Gastrocnemius medialis (tissue), 4 donors: ENCODE measurements at regions not wholly inside any gene's neighbourhood (a gene's known extent, or its start where the extent isn't known, plus 50 kb on each side); places are given as distances from the start of the nearest gene placed in this dataset.

Experiments
- ATAC-seq, 2 donors: fragments of 150-250 bp; one replicate each; pipeline ENCODE4 v1.9.1; 2016
- DNase-seq, 2 donors: peaks; one replicate each; pipeline ENCODE4 v3.0.0-alpha.2; 2019
- H3K27ac ChIP-seq, 4 donors: fragments of 200-600 bp; sonication (generic); 1 replicate in 1 of 4; 2 replicates in 3 of 4; pipeline ENCODE4 v1.5.1; 2016 to 2018; ENCODE audit warnings: mild to moderate bottlenecking in 2 of 4, moderate library complexity in 1 of 4
- H3K27me3 ChIP-seq, 3 donors: fragments of 200-600 bp; sonication (generic) in 2 of 3; 1 replicate in 1 of 3; 2 replicates in 2 of 3; pipeline versions ENCODE4 v1.5.1 to v1.6.0; 2016 to 2019; ENCODE audit warnings: mild to moderate bottlenecking in 1 of 3, moderate library complexity in 1 of 3
- H3K36me3 ChIP-seq, 2 donors: fragments of 200-600 bp; sonication (generic) in 1 of 2; one replicate each; pipeline ENCODE4 v1.5.1; 2017 to 2018
- H3K4me1 ChIP-seq, 2 donors: fragments of 200-600 bp; sonication (generic) in 1 of 2; one replicate each; pipeline ENCODE4 v1.5.1; 2016 to 2017; ENCODE audit warnings: mild to moderate bottlenecking in 2 of 2
- H3K4me3 ChIP-seq, 4 donors: fragments of 200-600 bp; sonication (generic) in 3 of 4; 1 replicate in 1 of 4; 2 replicates in 3 of 4; pipeline ENCODE4 v1.5.1; 2016 to 2019; ENCODE audit warnings: mild to moderate bottlenecking in 2 of 4
- H3K9me3 ChIP-seq, 3 donors: fragments of 200-600 bp; sonication (generic) in 2 of 3; 1 replicate in 1 of 3; 2 replicates in 2 of 3; pipeline ENCODE4 v1.5.1; 2016 to 2019
- CTCF ChIP-seq, 5 experiments: fragments of 450-650 bp in 3 of 5; fragments of 200-600 bp in 2 of 5; sonication (generic) in 2 of 5; IDR thresholded peaks in 4 of 5; conservative IDR thresholded peaks in 1 of 5; 1 replicate in 4 of 5; 2 replicates in 1 of 5; pipeline ENCODE4 v1.5.1; 2016 to 2019; ENCODE audit warnings: antibody characterized with exemption in 5 of 5, mild to moderate bottlenecking in 3 of 5, moderate library complexity in 3 of 5
- POLR2A ChIP-seq, 2 donors: fragments of 450-650 bp; IDR thresholded peaks; one replicate each; pipeline ENCODE4 v1.6.1; 2017; ENCODE audit warnings: antibody characterized with exemption in 2 of 2, mild to moderate bottlenecking in 2 of 2, moderate library complexity in 2 of 2
- in situ Hi-C, 4 donors: fragments of 200-750 bp; cut with MboI; loops; one replicate each; pipeline versions ENCODE4 v1.15.0 to v1.8.0; 2017; ENCODE audit warnings: low sequenced_read_pairs in 4 of 4
- intact Hi-C: fragments of 100-400 bp; cut with DNase I; formaldehyde crosslinking; loops from one replicate; pipeline ENCODE4 v1.15.1; 2023; ENCODE audit warnings: low total_unique reads

- no peaks in the 10 kb centered on the region for H3K36me3 ChIP-seq
- ATAC-seq (no peak), DNase-seq (no peak)
- H3K27me3 ChIP-seq: no peaks in the 10 kb centered on the region
- no peak overlapping the region for H3K27ac ChIP-seq
- intact Hi-C loops (no loop called here), in situ Hi-C loops (no loop called here)
- H3K4me3 ChIP-seq: no peak overlapping the region
- no peaks in the 10 kb centered on the region for H3K9me3 ChIP-seq
- no peaks in the 10 kb centered on the region for H3K4me1 ChIP-seq
- no peak for TF ChIP-seq CTCF (IDR thresholded peaks at IDR 0.05 in 4 of 5, conservative IDR thresholded peaks at IDR 0.05 in 1 of 5)
- no peak for TF ChIP-seq POLR2A (IDR thresholded peaks at IDR 0.05)
Measured at GRCh38 chr10:44506386-44506785, 121.5 kb upstream of the CXCL12 start.

GRCh38 chr10:44510379-44511115 is 125.7 kb upstream of the CXCL12 start:
- H3K27me3 ChIP-seq: no peaks in the 10 kb centered on the region
- no peaks in the 10 kb centered on the region for H3K36me3 ChIP-seq
- TF ChIP-seq CTCF (IDR thresholded peaks at IDR 0.05 in 4 of 5, conservative IDR thresholded peaks at IDR 0.05 in 1 of 5) (no peak), POLR2A (IDR thresholded peaks at IDR 0.05) (no peak)
- H3K4me1 ChIP-seq: no peaks in the 10 kb centered on the region
- no peak overlapping the region for H3K4me3 ChIP-seq
- intact Hi-C loops: no loop called here
- DNase-seq (no peak), ATAC-seq (no peak)
- H3K9me3 ChIP-seq: no peaks in the 10 kb centered on the region
- H3K27ac ChIP-seq: no peak overlapping the region
- in situ Hi-C loops: no loop called here

- Histone ChIP-seq H3K36me3 (no peaks in the 10 kb centered on the region), H3K4me1 (no peaks in the 10 kb centered on the region), H3K27me3 (no peaks in the 10 kb centered on the region), H3K9me3 (no peaks in the 10 kb centered on the region), H3K4me3 (no peak overlapping the region), H3K27ac (no peak overlapping the region)
- TF ChIP-seq POLR2A (IDR thresholded peaks at IDR 0.05): no peak
- intact Hi-C loops (no loop called here), in situ Hi-C loops (no loop called here)
- no peak for ATAC-seq
- DNase-seq: no peak
Measured at GRCh38 chr10:44511166-44511565, 126.3 kb upstream of the CXCL12 start.

- no peak for TF ChIP-seq POLR2A (IDR thresholded peaks at IDR 0.05)
- TF ChIP-seq CTCF (IDR thresholded peaks at IDR 0.05 in 4 of 5, conservative IDR thresholded peaks at IDR 0.05 in 1 of 5): no peak
- in situ Hi-C loops (no loop called here), intact Hi-C loops (no loop called here)
- Histone ChIP-seq H3K4me1 (no peaks in the 10 kb centered on the region), H3K4me3 (no peak overlapping the region), H3K27ac (no peak overlapping the region), H3K9me3 (no peaks in the 10 kb centered on the region), H3K36me3 (no peaks in the 10 kb centered on the region), H3K27me3 (no peaks in the 10 kb centered on the region)
- ATAC-seq (no peak), DNase-seq (no peak)
Measured at GRCh38 chr10:44511601-44512000, 126.7 kb upstream of the CXCL12 start.

GRCh38 chr10:44512431-44513022 is 127.6 kb upstream of the CXCL12 start:
- intact Hi-C loops: no loop called here
- H3K4me1 ChIP-seq: no peaks in the 10 kb centered on the region
- in situ Hi-C loops: no loop called here
- no peaks in the 10 kb centered on the region for H3K9me3 ChIP-seq
- DNase-seq (no peak), ATAC-seq (no peak)
- no peak overlapping the region for H3K4me3 ChIP-seq
- no peak for TF ChIP-seq CTCF (IDR thresholded peaks at IDR 0.05 in 4 of 5, conservative IDR thresholded peaks at IDR 0.05 in 1 of 5)
- no peak for TF ChIP-seq POLR2A (IDR thresholded peaks at IDR 0.05)
- H3K27me3 ChIP-seq: no peaks in the 10 kb centered on the region
- H3K36me3 ChIP-seq: no peaks in the 10 kb centered on the region
- no peak overlapping the region for H3K27ac ChIP-seq
